ENCODE measurements at regions not wholly inside any gene's neighbourhood (a gene's known extent, or its start where the extent isn't known, plus 50 kb on each side); places are given as distances from the start of the nearest gene placed in this dataset.

- TF ChIP-seq MAX (IDR thresholded peaks at IDR 0.05; ENCODE audit: low read depth), result no peak
- no peak for TF ChIP-seq NRF1 (IDR thresholded peaks at IDR 0.05; ENCODE audit: low read depth, low read length)
Observed at GRCh38 chr20:18956890-18957289, 143.3 kb downstream of the SCP2D1 start (continued).

DNA sequence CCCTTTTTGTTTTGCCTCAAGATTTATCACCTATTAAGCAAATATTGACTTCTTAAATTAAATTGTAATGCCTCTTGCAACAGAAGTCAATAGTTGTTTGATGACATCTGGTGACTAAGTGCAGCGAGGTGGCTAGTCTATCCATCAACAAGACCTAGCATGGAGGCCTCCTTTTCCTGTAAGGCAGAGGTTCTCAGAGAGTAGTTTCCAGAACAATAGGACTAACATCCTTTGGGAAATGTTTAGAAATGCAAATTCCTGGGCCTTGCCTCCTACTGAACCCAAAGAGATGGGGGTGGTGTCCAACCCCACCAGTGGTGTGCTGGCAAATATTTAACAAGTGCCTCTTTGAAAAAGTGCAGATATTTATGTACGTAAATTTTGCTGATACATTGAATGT is 143.7 kb downstream of the SCP2D1 start:
- Histone ChIP-seq H3K9me2 (no peaks in the 10 kb centered on the region), H3K36me3 (replicated peaks in 1 of 2; ENCODE audit: control insufficient read depth in 1 of 2, insufficient read depth in 2 of 2, low read length in 1 of 2) (no peaks in the 10 kb centered on the region), H2AFZ (ENCODE audit: low read depth) (no peak overlapping the region), H3F3A (replicated peaks; ENCODE audit: insufficient read depth) (no peaks in the 10 kb centered on the region), H3K4me2 (no peak overlapping the region), H4K20me1 (ENCODE audit: insufficient read depth) (no peaks in the 10 kb centered on the region), H3K9ac (no peak overlapping the region), H3K4me3 (ENCODE audit: low read depth in 2 of 2, low read length in 1 of 2) (no peak overlapping the region), H3K27me3 (ENCODE audit: insufficient read depth) (no peaks in the 10 kb centered on the region), H3K79me2 (ENCODE audit: insufficient read depth) (no peaks in the 10 kb centered on the region), H3K4me1 (ENCODE audit: control insufficient read depth in 1 of 2, insufficient read depth in 2 of 2, low read depth in 1 of 2, low read length in 1 of 2) (no peaks in the 10 kb centered on the region), H3K27ac (ENCODE audit: low read depth in 2 of 2, low read length in 1 of 2) (no peak overlapping the region), H3K9me3 (no peaks in the 10 kb centered on the region)
- ChIA-PET POLR2A (no interaction called here), CTCF (no interaction called here)
- TF ChIP-seq NRF1 (IDR thresholded peaks at IDR 0.05; ENCODE audit: low read depth, low read length), result no peak
- TF ChIP-seq YY1 (IDR thresholded peaks at IDR 0.05; ENCODE audit: low read depth), result no peak
- no peak for TF ChIP-seq MEF2A (IDR thresholded peaks at IDR 0.05; ENCODE audit: borderline replicate concordance, low read depth)
- TF ChIP-seq TEAD4 (IDR thresholded peaks at IDR 0.05; ENCODE audit: borderline replicate concordance, insufficient read depth), result no peak
- no peak for TF ChIP-seq GABPA (IDR thresholded peaks at IDR 0.05; ENCODE audit: low read depth)
- TF ChIP-seq, protein P1, sequence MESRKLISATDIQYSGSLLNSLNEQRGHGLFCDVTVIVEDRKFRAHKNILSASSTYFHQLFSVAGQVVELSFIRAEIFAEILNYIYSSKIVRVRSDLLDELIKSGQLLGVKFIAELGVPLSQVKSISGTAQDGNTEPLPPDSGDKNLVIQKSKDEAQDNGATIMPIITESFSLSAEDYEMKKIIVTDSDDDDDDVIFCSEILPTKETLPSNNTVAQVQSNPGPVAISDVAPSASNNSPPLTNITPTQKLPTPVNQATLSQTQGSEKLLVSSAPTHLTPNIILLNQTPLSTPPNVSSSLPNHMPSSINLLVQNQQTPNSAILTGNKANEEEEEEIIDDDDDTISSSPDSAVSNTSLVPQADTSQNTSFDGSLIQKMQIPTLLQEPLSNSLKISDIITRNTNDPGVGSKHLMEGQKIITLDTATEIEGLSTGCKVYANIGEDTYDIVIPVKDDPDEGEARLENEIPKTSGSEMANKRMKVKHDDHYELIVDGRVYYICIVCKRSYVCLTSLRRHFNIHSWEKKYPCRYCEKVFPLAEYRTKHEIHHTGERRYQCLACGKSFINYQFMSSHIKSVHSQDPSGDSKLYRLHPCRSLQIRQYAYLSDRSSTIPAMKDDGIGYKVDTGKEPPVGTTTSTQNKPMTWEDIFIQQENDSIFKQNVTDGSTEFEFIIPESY (IDR thresholded peaks at IDR 0.05; ENCODE audit: borderline replicate concordance, low read depth), result no peak
- no peak for TF ChIP-seq JUND (IDR thresholded peaks at IDR 0.05)
- no peak for TF ChIP-seq RFX5 (IDR thresholded peaks at IDR 0.05; ENCODE audit: low read length)
- no peak for TF ChIP-seq NFIC (IDR thresholded peaks at IDR 0.05; ENCODE audit: borderline replicate concordance)
- no peak for TF ChIP-seq SMC3 (IDR thresholded peaks at IDR 0.05; ENCODE audit: low read depth, low read length)
- no peak for TF ChIP-seq FOXM1 (IDR thresholded peaks at IDR 0.05; ENCODE audit: low read depth)
- DNase-seq, result no peak
- 21% methylated on average over 2 of the region's 2 CpGs for WGBS (ENCODE audit: low lambda C conversion rate)

- Histone ChIP-seq H3K4me2 (no peak overlapping the region), H3K27me3 (ENCODE audit: insufficient read depth) (no peaks in the 10 kb centered on the region), H3F3A (replicated peaks; ENCODE audit: insufficient read depth) (no peaks in the 10 kb centered on the region), H3K4me1 (ENCODE audit: control insufficient read depth in 1 of 2, insufficient read depth in 2 of 2, low read depth in 1 of 2, low read length in 1 of 2) (no peaks in the 10 kb centered on the region), H4K20me1 (ENCODE audit: insufficient read depth) (no peaks in the 10 kb centered on the region), H2AFZ (ENCODE audit: low read depth) (no peak overlapping the region), H3K27ac (ENCODE audit: low read depth in 2 of 2, low read length in 1 of 2) (no peak overlapping the region), H3K36me3 (replicated peaks in 1 of 2; ENCODE audit: control insufficient read depth in 1 of 2, insufficient read depth in 2 of 2, low read length in 1 of 2) (no peaks in the 10 kb centered on the region), H3K9ac (no peak overlapping the region), H3K9me2 (no peaks in the 10 kb centered on the region), H3K9me3 (no peaks in the 10 kb centered on the region), H3K4me3 (ENCODE audit: low read depth in 2 of 2, low read length in 1 of 2) (no peak overlapping the region), H3K79me2 (ENCODE audit: insufficient read depth) (no peaks in the 10 kb centered on the region)
- no peak for TF ChIP-seq RAD21 (IDR thresholded peaks at IDR 0.05; ENCODE audit: low read length)
- TF ChIP-seq, protein P2, sequence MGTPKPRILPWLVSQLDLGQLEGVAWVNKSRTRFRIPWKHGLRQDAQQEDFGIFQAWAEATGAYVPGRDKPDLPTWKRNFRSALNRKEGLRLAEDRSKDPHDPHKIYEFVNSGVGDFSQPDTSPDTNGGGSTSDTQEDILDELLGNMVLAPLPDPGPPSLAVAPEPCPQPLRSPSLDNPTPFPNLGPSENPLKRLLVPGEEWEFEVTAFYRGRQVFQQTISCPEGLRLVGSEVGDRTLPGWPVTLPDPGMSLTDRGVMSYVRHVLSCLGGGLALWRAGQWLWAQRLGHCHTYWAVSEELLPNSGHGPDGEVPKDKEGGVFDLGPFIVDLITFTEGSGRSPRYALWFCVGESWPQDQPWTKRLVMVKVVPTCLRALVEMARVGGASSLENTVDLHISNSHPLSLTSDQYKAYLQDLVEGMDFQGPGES (IDR thresholded peaks at IDR 0.05; ENCODE audit: low read depth, low read length), result no peak
- TF ChIP-seq RXRA (IDR thresholded peaks at IDR 0.05; ENCODE audit: borderline replicate concordance, low read depth), result no peak
- no peak for TF ChIP-seq EZH2phosphoT487 (IDR thresholded peaks at IDR 0.05; ENCODE audit: borderline replicate concordance, low read depth)
- no peak for TF ChIP-seq POLR2AphosphoS5 (IDR thresholded peaks at IDR 0.05; ENCODE audit: low read depth, low read length)
- no peak for TF ChIP-seq FOSL2 (IDR thresholded peaks at IDR 0.05; ENCODE audit: borderline replicate concordance, low read depth)
- no peak for TF ChIP-seq RFX5 (IDR thresholded peaks at IDR 0.05; ENCODE audit: low read length)
- no peak for TF ChIP-seq MAX (IDR thresholded peaks at IDR 0.05; ENCODE audit: low read depth)
- TF ChIP-seq GATA2 (CRISPR knock-in tag; IDR thresholded peaks at IDR 0.05), result no peak
- TF ChIP-seq FOXM1 (IDR thresholded peaks at IDR 0.05; ENCODE audit: low read depth), result no peak
- no peak for TF ChIP-seq YY1 (IDR thresholded peaks at IDR 0.05; ENCODE audit: low read depth)
- TF ChIP-seq, protein P3, sequence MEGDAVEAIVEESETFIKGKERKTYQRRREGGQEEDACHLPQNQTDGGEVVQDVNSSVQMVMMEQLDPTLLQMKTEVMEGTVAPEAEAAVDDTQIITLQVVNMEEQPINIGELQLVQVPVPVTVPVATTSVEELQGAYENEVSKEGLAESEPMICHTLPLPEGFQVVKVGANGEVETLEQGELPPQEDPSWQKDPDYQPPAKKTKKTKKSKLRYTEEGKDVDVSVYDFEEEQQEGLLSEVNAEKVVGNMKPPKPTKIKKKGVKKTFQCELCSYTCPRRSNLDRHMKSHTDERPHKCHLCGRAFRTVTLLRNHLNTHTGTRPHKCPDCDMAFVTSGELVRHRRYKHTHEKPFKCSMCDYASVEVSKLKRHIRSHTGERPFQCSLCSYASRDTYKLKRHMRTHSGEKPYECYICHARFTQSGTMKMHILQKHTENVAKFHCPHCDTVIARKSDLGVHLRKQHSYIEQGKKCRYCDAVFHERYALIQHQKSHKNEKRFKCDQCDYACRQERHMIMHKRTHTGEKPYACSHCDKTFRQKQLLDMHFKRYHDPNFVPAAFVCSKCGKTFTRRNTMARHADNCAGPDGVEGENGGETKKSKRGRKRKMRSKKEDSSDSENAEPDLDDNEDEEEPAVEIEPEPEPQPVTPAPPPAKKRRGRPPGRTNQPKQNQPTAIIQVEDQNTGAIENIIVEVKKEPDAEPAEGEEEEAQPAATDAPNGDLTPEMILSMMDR (IDR thresholded peaks at IDR 0.05), result no peak
- TF ChIP-seq PBX3 (IDR thresholded peaks at IDR 0.05), result no peak
- CTCF ChIA-PET, result no interaction called here
- WGBS (ENCODE audit: low lambda C conversion rate), result 5% methylated on average over 5 of the region's 5 CpGs
- POLR2A ChIA-PET, result no interaction called here
- DNase-seq, result no peak
Observed at GRCh38 chr20:18971121-18971520, 157.5 kb downstream of the SCP2D1 start.
